ENCODE measurements at regions not wholly inside any gene's neighbourhood (a gene's known extent, or its start where the extent isn't known, plus 50 kb on each side); places are given as distances from the start of the nearest gene placed in this dataset.

- DNase-seq, result no peak
- TF ChIP-seq POLR2A (IDR thresholded peaks at IDR 0.05; ENCODE audit: low read length) (no peak), GATA1 (IDR thresholded peaks at IDR 0.05; ENCODE audit: low read depth, low read length) (no peak)
Measured at GRCh38 chr6:87785229-87785862, 83.3 kb upstream of the AKIRIN2 start.

DNA sequence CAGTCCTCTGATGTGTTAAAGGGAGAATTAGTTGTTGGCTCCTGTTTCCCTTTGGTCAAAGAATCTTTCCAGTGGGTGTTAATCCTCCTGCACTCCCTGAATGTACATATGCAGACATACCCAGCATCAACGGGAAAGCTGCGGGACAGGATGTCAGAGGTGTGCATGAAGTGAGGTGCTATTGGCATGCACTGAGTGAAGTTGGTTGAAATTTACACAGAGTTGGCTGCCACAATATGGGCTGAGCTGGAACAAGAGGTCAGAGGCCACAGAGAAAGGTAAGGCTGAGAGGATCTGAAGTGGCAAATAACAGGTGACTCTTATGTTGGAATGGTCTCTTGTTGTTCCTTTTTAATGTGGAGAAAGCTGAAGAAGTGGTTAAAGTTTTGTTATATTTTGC is 82.7 kb upstream of the AKIRIN2 start:
- no peak for TF ChIP-seq POLR2A (IDR thresholded peaks at IDR 0.05; ENCODE audit: low read length)

GRCh38 chr6:87784051-87784450 is 82.0 kb upstream of the AKIRIN2 start:
- TF ChIP-seq POLR2A (IDR thresholded peaks at IDR 0.05; ENCODE audit: low read length) (no peak), GATA1 (IDR thresholded peaks at IDR 0.05; ENCODE audit: low read depth, low read length) (no peak)

More for the DNA sequence above, 82.7 kb upstream of the AKIRIN2 start:
- no peak for DNase-seq

DNA sequence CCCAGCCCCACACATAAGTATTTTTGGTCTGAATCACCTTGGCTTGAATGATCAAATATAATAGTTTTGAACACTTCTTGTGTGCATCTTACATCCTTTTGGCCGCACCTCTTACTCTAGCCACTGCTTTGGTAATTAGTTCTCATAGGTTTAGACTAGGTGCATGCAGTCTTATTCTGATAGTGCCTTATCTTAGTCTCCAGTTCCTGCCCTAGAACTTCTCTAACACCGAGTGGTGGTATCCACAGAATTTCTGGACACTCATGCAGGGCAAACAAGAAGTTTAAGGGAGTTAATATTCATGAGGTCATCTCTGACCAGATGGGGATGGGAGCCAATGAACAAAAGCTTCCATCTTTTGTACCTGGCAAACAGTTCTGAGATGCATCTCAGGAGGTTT is 77.5 kb upstream of the AKIRIN2 start:
- DNase-seq, result no peak
- TF ChIP-seq POLR2A (IDR thresholded peaks at IDR 0.05; ENCODE audit: low read length) (no peak), GATA1 (IDR thresholded peaks at IDR 0.05; ENCODE audit: low read depth, low read length) (no peak)

More at GRCh38 chr6:87784051-87784450, 82.0 kb upstream of the AKIRIN2 start:
- DNase-seq, result no peak

- DNase-seq, result no peak
- TF ChIP-seq POLR2A (IDR thresholded peaks at IDR 0.05; ENCODE audit: low read length) (no peak), GATA1 (IDR thresholded peaks at IDR 0.05; ENCODE audit: low read depth, low read length) (no peak)
Measured at GRCh38 chr6:87772597-87773530, 70.8 kb upstream of the AKIRIN2 start.

DNA sequence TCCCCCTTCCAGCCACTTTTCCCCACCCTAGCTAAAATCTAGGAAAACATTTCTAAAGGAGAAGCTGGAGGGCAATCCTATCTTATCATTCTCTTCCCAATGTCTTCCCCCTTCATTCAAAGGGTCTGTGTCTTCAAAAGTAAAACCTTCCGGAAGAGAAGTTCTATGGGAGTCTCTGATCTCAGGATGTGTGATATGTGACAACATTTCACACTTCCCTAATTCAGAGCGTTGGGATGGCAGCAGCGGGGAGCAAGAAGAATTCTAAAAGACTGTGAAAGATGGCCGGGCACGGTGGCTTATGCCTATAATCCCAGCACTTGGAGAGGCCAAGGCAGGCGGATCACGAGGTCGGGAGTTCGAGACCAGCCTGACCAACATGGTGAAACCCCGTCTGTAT is 65.4 kb upstream of the AKIRIN2 start:
- DNase-seq, result no peak
- no peak for TF ChIP-seq POLR2A (IDR thresholded peaks at IDR 0.05; ENCODE audit: low read length)
- no peak for TF ChIP-seq GATA1 (IDR thresholded peaks at IDR 0.05; ENCODE audit: low read depth, low read length)

DNA sequence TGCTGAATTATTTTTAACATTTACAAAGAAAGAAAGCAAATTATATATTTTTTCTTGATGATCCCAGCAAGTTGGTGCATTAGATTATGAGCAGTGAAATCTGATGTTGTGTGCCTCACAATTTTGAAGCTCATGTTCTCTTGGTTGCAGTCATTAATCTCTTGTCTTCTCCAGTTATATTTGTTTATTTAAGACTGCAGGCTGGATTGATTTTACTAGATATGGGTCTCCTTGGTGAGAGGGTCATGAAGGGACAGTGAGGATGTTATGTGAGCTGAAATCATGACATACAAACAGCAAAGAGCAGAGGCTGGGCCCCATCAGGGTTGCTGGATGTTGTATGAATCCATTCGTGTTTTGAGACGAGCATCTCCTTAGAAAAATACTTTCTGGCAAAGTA is 64.2 kb upstream of the AKIRIN2 start:
- no peak for DNase-seq
- no peak for TF ChIP-seq GATA1 (IDR thresholded peaks at IDR 0.05; ENCODE audit: low read depth, low read length)
- no peak for TF ChIP-seq POLR2A (IDR thresholded peaks at IDR 0.05; ENCODE audit: low read length)

DNA sequence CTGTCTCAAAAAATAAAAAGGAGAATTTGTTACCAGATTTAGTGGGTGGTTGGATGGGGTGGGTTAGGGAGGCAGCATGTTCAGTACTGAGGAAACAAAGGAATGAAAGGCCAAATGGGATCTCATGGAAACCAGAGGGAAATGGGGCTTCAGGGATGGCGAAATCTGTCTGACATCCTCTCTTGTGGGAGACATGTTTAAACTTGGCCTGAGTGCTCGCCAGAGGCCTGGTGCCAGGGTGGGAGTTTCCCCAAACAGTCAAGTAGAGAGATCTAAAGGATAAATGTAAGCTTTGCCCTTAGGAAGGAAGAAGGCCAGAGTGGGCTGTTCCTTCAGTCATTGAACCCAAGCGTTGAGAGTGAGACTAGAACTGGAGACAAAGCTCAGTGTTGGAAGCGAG is 61.9 kb upstream of the AKIRIN2 start:
- TF ChIP-seq GATA1 (IDR thresholded peaks at IDR 0.05; ENCODE audit: low read depth, low read length) (no peak), POLR2A (IDR thresholded peaks at IDR 0.05; ENCODE audit: low read length) (no peak)
- DNase-seq, result no peak

DNA sequence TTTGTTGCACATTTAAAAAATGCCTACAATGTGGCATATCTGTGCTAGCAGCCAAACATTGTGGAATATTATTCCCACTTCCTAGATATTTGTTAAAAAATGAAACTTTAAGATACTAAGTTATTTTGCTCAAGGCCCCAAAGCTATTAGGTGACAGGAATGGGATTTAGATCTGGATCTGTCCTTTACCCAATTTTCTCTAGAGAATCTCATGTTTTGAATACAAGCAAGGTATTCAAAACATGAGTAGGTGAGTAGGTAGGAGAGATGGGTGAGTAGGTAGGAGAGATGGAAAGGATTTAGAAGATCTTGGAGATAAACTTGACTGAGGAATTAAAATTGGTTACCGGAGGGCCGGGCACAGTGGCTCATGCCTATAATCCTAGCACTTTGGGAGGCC is 61.2 kb upstream of the AKIRIN2 start:
- DNase-seq, result no peak
- TF ChIP-seq POLR2A (IDR thresholded peaks at IDR 0.05; ENCODE audit: low read length), result no peak
- TF ChIP-seq GATA1 (IDR thresholded peaks at IDR 0.05; ENCODE audit: low read depth, low read length), result no peak

DNA sequence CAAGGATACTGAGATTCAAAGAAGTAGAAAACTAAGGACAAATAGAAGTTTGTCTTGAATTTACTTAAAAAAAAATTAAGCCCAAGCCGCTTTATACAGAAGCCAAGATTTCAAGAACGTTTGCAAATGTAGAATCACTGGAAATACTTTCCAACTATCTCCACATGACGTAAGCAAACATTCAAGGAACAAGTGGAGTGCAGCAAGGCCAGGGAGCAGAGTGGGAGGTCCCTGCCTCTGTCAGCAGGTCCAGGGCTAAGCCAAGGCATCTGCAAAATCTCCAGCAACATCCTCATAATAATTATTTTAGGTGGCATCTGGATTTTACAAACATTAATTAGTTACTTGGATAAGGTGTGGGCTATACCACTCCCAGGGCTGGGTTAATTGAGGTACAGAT is 60.1 kb upstream of the AKIRIN2 start:
- DNase-seq, result no peak
- TF ChIP-seq POLR2A (IDR thresholded peaks at IDR 0.05; ENCODE audit: low read length) (no peak), GATA1 (IDR thresholded peaks at IDR 0.05; ENCODE audit: low read depth, low read length) (no peak)

DNA sequence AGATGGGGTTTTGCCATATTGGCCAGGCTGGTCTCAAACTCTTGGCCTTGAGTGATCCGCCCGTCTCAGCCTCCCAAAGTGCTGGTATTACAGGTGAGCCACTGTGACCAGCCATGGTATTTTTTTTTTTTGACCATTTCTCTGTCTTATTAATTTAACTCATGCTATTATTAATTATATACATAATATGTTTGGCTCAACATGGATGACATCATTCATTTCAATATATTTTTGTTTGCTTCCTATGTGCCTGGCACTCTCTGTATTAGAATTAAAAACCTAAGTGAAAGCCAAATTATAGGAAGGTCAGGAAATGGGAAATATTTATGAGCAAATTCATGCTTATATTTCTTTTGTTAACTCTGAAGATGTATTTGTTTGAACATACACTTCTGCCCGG is 55.8 kb upstream of the AKIRIN2 start:
- DNase-seq, result no peak
- TF ChIP-seq GATA1 (IDR thresholded peaks at IDR 0.05; ENCODE audit: low read depth, low read length) (no peak), POLR2A (IDR thresholded peaks at IDR 0.05; ENCODE audit: low read length) (no peak)

DNA sequence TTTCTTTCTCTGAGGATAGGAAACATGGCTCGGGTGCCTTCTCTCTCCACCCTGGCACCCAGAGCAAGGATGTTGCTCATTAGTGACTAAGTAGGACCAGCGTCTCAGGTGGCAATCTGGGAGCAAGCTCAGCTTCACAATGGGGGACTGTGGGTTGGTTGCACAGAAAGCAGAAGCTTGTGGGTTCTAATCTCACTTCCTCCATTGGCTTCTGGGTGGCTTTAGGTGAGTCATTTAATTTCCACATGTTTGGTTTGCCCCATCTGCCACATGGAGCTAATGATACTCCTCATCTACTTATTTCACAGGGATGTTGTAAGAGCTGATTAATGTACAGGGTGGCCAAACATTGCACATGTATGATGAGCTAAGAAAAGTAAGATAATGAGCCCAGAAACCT is 54.8 kb upstream of the AKIRIN2 start:
- no peak for TF ChIP-seq GATA1 (IDR thresholded peaks at IDR 0.05; ENCODE audit: low read depth, low read length)
- no peak for TF ChIP-seq POLR2A (IDR thresholded peaks at IDR 0.05; ENCODE audit: low read length)
- DNase-seq, result peak; percentile 47 to 51

DNA sequence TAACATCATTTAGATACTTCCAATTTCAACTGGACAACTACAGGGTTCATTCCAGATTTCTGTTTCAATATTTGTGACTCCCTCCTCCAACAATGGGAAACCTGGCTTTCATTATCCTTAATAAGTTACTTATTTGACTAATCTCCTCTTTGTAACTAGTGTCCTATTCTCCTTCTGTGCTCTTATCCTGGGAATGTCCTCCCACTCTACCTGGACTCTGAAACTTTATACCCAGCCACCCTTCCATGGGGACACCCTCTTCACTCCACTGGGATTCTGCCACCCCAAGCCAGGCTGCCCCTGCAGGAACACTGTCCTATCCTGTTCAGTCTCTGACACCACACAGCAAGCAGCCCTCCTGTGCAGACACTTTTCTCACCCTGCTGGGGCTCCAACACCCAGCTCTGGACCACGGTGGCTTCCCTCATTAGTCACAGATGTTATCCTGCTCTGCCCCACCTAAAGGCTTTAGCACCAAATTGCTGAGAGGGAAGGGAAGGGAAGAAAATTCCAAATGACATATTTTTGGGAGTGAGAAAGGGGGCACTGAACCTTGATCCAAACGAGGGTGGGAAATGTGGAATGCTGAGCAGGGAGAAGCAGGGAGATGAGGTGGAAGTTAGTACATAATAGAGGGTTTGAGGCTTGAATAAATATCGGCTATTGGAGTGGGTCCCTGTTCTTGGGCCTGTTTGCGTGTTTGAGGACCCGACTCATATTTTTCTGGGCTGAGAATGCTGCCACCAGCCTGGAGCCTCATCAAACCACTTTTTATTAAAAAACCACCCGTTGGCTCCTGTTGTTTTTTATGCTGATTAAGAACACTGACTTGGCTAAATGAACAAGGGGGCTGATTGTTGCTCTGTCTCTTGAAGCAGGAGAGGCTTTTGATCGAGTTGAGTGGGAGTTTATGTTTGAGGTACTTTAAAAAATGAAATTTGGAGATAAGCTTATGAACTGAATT is 54.0 kb upstream of the AKIRIN2 start:
- TF ChIP-seq POLR2A (IDR thresholded peaks at IDR 0.05; ENCODE audit: low read length), result no peak
- no peak for TF ChIP-seq GATA1 (IDR thresholded peaks at IDR 0.05; ENCODE audit: low read depth, low read length)

GRCh38 chr6:87754828-87755227 is 52.8 kb upstream of the AKIRIN2 start:
- TF ChIP-seq GATA1 (IDR thresholded peaks at IDR 0.05; ENCODE audit: low read depth, low read length) (no peak), POLR2A (IDR thresholded peaks at IDR 0.05; ENCODE audit: low read length) (no peak)
- DNase-seq, result no peak

More for the DNA sequence above, 54.0 kb upstream of the AKIRIN2 start:
- peak in 1 of 2 experiments; percentile 29 for DNase-seq

Data from erythroblast (primary cell).